HG02798 (cell line): ENCODE measurements at regions not wholly inside any gene's neighbourhood (a gene's known extent, or its start where the extent isn't known, plus 50 kb on each side); places are given as distances from the start of the nearest gene placed in this dataset.
"Not testable (repeated sequence)": the region's sequence is repeated elsewhere in the genome, so short reads cannot be mapped to it uniquely, and the experiment has no call there.

Experiments
- ATAC-seq: cut with Tn5 transposase; IDR thresholded peaks from one replicate; pipeline ENCODE4 v1.9.1; 2021; ENCODE audit warnings: mild to moderate bottlenecking; ENCODE audit not compliant: unreplicated experiment, poor library complexity

- ATAC-seq, result no peak
Measured at GRCh38 chr22:19658967-19659804, 55.1 kb upstream of the SEPTIN5 start.

GRCh38 chr22:19659805-19660345 is 54.4 kb upstream of the SEPTIN5 start:
- no peak for ATAC-seq

GRCh38 chr22:19660583-19660982 is 53.7 kb upstream of the SEPTIN5 start:
- ATAC-seq, result not testable (repeated sequence)

GRCh38 chr22:19661156-19661555 is 53.1 kb upstream of the SEPTIN5 start:
- no peak for ATAC-seq

- not testable (repeated sequence) for ATAC-seq
Measured at GRCh38 chr22:19662049-19662684, 52.1 kb upstream of the SEPTIN5 start.

- ATAC-seq, result no peak
Measured at GRCh38 chr22:19663286-19663815, 51.0 kb upstream of the SEPTIN5 start.

GRCh38 chr22:19663821-19664355 is 50.4 kb upstream of the SEPTIN5 start:
- no peak for ATAC-seq

GRCh38 chr22:19664406-19664805 is 49.9 kb upstream of the SEPTIN5 start:
- ATAC-seq, result no peak
